ENCODE measurements at regions not wholly inside any gene's neighbourhood (a gene's known extent, or its start where the extent isn't known, plus 50 kb on each side); places are given as distances from the start of the nearest gene placed in this dataset.

DNA sequence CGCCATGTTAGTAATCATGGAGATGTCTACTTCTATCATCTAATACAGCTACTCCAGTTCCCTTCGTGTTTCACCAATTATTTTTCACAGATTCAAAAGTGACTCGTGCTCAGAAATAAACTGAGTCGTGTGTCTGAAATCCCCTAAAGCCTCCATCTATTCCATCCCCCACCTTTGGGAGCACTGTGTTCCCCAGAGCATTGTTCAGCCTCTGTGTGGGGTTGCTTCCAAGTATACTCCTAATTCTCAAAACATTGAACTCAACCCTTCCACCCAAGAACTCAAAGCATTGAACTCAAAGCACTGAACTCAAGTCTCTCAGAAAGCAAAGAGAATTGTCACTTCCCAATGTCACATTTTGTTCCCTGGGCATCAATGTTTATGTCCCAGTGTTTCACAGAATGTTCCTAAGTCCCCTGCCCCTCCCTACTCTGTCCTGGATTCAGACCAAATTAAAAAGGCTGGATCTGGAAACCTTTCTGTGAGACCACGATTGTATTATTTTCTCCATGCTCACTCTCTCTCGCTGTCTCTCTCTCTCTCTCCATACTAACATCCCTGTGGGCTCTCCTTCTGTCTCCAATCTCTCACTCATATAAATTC lies 138.5 kb upstream of the QRFPR start:
- DNase-seq: no peak

GRCh38 chr4:121517241-121517640 lies 136.4 kb upstream of the QRFPR start:
- no peak for DNase-seq

DNA sequence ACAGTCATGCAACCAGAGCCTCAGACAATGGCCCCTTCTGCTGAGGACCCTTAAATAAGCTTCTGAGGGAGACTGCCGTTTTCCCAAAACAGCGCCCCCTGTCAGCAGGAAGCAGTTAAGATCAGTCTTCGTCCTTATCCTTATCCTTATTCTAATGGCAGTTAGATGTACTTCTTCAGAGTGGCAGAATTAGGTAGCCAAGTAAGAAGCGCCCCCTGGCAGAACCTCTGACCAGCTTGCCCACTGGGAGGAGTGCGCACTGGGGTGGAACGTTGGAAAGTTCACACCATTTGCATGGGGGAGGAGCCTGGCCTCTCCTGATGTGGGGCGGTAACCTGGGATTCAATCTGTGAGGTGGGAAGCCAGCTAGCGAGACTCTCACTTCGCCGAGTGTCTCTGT lies 133.6 kb upstream of the QRFPR start:
- no peak for DNase-seq

GRCh38 chr4:121510341-121510874 lies 129.6 kb upstream of the QRFPR start:
- DNase-seq: no peak

DNA sequence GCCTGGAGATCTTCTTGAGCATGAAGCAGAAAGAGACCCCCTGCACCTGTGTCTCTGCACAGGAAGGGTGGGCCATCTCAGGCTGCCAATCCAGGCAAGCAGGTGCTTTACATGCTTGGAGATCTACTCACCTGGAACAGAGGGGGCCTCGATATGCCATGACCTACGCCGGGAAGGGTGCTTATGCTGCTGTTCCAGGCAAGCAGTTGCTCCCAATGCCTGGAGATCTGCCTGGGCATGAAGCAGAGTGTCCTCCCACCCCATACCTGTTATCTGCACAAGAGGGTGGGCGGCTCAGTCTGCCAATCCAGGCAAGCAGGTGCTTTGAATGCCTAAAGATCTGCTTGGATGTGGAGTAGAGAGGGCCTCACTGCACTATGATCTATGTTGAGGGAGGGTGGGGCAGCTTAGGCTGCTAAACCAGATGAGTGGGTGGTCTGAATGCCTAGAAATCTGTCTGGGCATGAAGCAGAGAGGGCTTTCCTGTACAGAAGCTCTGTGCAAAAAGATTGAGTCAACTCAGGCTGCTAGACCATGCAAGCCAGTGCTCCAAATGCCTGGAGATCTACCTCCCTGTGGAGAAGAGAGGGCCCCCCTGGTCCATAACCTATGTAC lies 104.5 kb upstream of the QRFPR start:
- DNase-seq: no peak

DNA sequence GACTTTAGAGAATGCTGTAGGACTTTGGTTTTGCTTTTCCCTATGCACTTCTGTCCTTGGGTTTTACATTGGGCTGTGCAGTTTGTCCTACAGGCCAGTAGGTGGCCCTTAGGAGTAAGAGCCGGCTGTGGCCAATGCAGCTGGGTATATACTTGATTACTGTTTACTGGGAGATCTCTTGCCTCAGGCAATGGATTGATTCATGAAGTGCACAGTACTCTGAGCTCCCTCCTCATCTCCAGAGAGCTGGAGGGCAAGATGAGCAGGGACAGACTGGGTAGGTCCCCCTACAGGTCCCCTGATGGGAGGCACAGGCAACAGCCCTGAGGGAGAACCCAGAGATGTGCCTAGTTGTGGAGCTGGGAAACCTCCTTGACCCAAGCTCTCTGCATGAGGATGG lies 103.8 kb upstream of the QRFPR start:
- peak; percentile 2 for DNase-seq

DNA sequence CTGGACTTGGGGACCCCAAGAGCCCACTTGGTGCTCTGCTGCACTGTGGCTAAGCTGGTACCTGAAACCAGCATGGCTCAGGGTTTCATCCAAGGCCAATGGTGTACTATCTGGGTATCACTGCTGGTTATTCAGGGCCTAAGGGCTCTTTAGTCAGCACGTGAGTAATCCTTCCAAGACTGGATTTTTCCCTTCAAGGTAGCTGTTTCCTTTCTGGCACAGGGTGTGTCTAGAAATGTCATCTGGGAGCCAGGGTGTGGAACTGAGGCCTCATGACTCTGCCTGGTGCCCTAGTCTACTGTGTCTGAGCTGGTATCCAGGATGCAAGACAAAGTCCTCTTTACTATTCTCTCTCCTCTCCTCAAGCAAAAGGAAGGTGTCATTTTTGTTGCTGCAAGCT lies 99.0 kb upstream of the QRFPR start:
- no peak for DNase-seq

DNA sequence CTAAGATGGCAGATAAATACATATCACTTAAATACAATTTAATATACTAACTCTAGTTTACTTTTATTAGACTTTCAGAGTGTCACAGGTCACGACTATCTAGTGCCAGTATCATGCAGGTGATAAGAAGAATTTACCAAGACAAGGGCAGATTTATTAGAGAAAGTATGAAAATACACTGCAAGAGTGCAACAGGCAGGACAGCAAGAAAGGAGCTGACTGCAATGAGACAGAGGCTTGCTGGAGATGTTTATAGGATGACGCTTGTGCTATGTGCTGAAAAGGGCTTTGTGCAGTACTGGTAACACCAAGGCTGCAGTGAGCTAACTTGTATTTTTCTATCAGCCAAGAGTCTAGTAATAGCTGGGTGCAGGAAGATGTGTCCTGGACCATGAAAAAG lies 96.7 kb upstream of the QRFPR start:
- no peak for DNase-seq

DNA sequence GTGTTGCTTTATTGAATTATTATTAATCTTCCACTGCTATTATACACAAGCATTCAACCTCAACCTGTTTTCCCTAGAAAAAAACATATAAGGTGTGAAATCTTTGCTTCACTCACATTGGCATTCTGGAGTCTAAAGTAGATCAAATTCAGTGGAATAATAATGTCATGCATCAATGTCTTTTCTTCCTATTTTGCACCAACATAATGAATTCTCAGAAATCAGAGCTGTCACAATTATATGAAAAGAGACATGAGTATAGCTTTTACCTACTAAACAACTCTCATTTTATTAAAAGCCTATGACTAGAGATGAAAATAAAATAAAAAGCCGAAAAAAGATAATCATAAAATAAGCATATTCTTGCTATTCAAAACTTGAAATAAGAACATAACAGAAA lies 96.3 kb upstream of the QRFPR start:
- no peak for DNase-seq

- no peak for DNase-seq
Observed at GRCh38 chr4:121472937-121473721, 92.3 kb upstream of the QRFPR start.

DNA sequence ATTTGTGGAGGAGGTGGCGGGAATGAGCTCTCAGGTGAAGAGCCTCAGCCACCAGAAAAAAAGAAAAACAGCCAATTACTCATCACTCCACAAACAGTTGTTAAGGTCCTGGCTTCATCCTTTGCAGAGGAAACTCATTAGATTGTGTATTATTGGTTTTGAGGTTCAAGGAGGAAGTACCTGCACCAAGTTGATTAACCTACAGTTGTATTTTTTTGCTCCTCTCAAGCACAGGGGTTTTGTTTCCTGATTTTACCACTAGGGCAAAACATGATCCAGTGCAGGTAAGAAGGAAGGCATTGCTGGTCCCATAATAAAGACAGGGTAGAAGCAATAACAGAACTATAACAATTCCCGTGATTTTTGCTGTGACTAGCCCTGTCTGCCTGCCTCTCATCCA lies 84.0 kb upstream of the QRFPR start:
- no peak for DNase-seq

DNA sequence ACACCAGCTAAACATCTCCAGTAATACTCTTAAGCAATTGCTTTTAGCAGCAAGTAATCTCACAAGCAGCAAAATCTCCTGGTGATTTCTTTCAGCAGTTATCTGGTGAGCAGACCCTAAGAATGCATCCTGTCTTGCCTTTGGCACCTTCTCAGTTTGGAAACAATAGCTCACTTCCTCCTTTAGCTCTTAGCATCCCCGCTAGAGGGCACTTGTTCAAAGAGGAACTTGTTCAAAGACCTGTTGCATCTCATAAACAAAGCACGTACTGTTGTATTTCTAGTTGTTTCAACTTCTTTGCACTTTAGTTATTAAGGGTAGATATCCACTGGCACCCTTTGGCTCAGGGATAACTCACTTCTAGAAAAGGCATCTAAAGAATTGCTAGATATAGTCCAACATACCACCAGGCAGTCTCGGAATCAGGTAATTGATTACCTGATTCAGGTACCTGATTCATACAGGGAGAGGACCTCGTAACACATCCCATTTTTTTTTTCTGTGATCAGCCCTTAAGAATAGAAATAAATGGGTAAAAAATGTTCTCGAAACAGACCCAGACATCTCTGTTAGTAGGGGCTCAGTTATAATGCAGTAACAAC lies 81.9 kb upstream of the QRFPR start:
- no peak for DNase-seq

- no peak for DNase-seq
Observed at GRCh38 chr4:121459026-121459425, 78.2 kb upstream of the QRFPR start.

- DNase-seq: no peak
Observed at GRCh38 chr4:121457278-121457875, 76.6 kb upstream of the QRFPR start.

- DNase-seq: no peak
Observed at GRCh38 chr4:121455285-121455684, 74.5 kb upstream of the QRFPR start.

DNA sequence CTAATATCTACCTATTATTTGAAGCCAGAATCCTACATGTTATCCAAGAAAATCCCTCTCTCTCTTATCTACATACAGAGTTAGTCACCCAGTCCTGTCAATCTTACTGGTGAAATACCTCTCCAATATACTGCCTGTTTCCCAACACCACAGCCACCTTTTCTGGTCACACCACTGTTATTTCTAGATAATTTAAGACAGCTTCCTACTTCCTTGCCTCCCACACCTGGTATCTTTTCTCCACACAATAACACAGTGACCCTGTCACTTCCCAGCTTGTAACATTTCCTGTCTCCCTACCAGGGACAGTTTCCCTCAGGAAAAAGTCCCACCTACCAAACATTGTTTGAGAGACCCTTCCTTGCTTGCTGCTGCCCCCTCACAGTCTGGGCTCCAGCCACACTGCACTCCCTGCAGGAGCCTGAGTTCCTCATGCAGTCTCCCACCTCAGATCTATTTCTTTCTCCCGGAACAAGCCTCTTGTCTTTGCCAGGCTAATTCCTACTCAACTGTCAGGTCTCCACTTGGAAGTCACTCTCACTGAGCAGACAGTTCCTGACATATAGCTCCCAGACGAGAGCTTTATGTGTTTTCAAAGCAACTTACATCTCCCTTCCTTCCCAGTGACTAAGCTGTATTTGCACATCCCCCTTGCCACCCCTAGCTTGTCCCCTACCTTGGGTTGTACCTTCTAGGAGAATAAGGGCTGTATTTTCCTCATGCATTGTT lies 73.6 kb upstream of the QRFPR start:
- no peak for DNase-seq

- no peak for DNase-seq
Observed at GRCh38 chr4:121451310-121451709, 70.5 kb upstream of the QRFPR start.

- no peak for DNase-seq
Observed at GRCh38 chr4:121449416-121449815, 68.6 kb upstream of the QRFPR start.

- no peak for DNase-seq
Observed at GRCh38 chr4:121448231-121448630, 67.4 kb upstream of the QRFPR start.

GRCh38 chr4:121439669-121440068 lies 58.9 kb upstream of the QRFPR start:
- DNase-seq: no peak
